Esophagus muscularis mucosa (tissue), 4 donors: ENCODE measurements at regions not wholly inside any gene's neighbourhood (a gene's known extent, or its start where the extent isn't known, plus 50 kb on each side); places are given as distances from the start of the nearest gene placed in this dataset.

Experiments used
- CTCF ChIP-seq, 3 experiments: fragments of 200-600 bp in 2 of 3; fragments of 450-650 bp in 1 of 3; sonication (generic) in 2 of 3; IDR thresholded peaks; one replicate each; pipeline ENCODE4 v1.5.1; 2017 to 2019; ENCODE audit warnings: antibody characterized with exemption in 3 of 3, mild to moderate bottlenecking in 2 of 3, moderate library complexity in 1 of 3
- EP300 ChIP-seq: sonication (generic); formaldehyde crosslinking; IDR thresholded peaks from one replicate; pipeline ENCODE4 v1.6.1; 2017; ENCODE audit warnings: antibody characterized with exemption
- POLR2A ChIP-seq: fragments of 450-650 bp; IDR thresholded peaks from one replicate; pipeline ENCODE4 v1.6.1; 2017; ENCODE audit warnings: antibody characterized with exemption, moderate library complexity, mild to moderate bottlenecking, low read depth
- POLR2AphosphoS5 ChIP-seq, 2 donors: sonication (generic); formaldehyde crosslinking; IDR thresholded peaks; one replicate each; pipeline ENCODE4 v1.6.1; 2017; ENCODE audit warnings: antibody characterized with exemption in 2 of 2

- TF ChIP-seq POLR2AphosphoS5 (IDR thresholded peaks at IDR 0.05) (no peak), POLR2A (no peak), CTCF (IDR thresholded peaks at IDR 0.05) (no peak), EP300 (no peak)
These were observed 447.4 kb upstream of the PKDCC start for GRCh38 chr2:41600460-41600859.
